Activated naive CD4-positive, alpha-beta T cell treated with Interleukin-2 at 50 U/mL for 16 hours (primary cell): ENCODE measurements at regions not wholly inside any gene's neighbourhood (a gene's known extent, or its start where the extent isn't known, plus 50 kb on each side); places are given as distances from the start of the nearest gene placed in this dataset.
"Not testable (repeated sequence)": the region's sequence is repeated elsewhere in the genome, so short reads cannot be mapped to it uniquely, and the experiment has no call there.

ENCODE experiments used
- DNase-seq: peaks from one replicate; pipeline ENCODE4 v3.0.0-alpha.2; 2020

- no peak for DNase-seq
Observed at GRCh38 chr9:29212397-29213387, 1639.4 kb upstream of the C9orf72 start.

GRCh38 chr9:29213417-29214153 lies 1640.3 kb upstream of the C9orf72 start, which contains the start of gene LINGO2:
TSS of gene LINGO2 (minus strand) at chr9:29213601.
- DNase-seq: no peak

GRCh38 chr9:29214154-29214689 lies 1640.9 kb upstream of the C9orf72 start:
- DNase-seq: no peak

GRCh38 chr9:29214690-29215253 lies 1641.5 kb upstream of the C9orf72 start:
- DNase-seq: no peak

GRCh38 chr9:29217966-29218365 lies 1644.7 kb upstream of the C9orf72 start:
- no peak for DNase-seq

GRCh38 chr9:29220596-29221251 lies 1647.4 kb upstream of the C9orf72 start:
- DNase-seq: no peak

- DNase-seq: no peak
Observed at GRCh38 chr9:29228558-29228957, 1655.3 kb upstream of the C9orf72 start.

GRCh38 chr9:29230931-29231330 lies 1657.7 kb upstream of the C9orf72 start:
- no peak for DNase-seq

- DNase-seq: no peak
Observed at GRCh38 chr9:29233193-29233592, 1659.9 kb upstream of the C9orf72 start.

GRCh38 chr9:29241320-29241719 lies 1668.0 kb upstream of the C9orf72 start:
- no peak for DNase-seq

- no peak for DNase-seq
Observed at GRCh38 chr9:29245351-29245750, 1672.1 kb upstream of the C9orf72 start.

GRCh38 chr9:29270400-29270799 lies 1697.1 kb upstream of the C9orf72 start:
- not testable (repeated sequence) for DNase-seq

- DNase-seq: no peak
Observed at GRCh38 chr9:29282121-29282520, 1708.8 kb upstream of the C9orf72 start.

- no peak for DNase-seq
Observed at GRCh38 chr9:29285818-29286217, 1712.5 kb upstream of the C9orf72 start.

GRCh38 chr9:29289365-29289764 lies 1716.1 kb upstream of the C9orf72 start:
- DNase-seq: no peak

- no peak for DNase-seq
Observed at GRCh38 chr9:29290516-29290915, 1717.2 kb upstream of the C9orf72 start.

- no peak for DNase-seq
Observed at GRCh38 chr9:29297592-29297991, 1724.3 kb upstream of the C9orf72 start.

- DNase-seq: no peak
Observed at GRCh38 chr9:29311221-29311620, 1737.9 kb upstream of the C9orf72 start.

GRCh38 chr9:29312327-29312726 lies 1739.0 kb upstream of the C9orf72 start:
- no peak for DNase-seq

GRCh38 chr9:29319736-29320513 lies 1746.6 kb upstream of the C9orf72 start:
- DNase-seq: no peak

- DNase-seq: no peak
Observed at GRCh38 chr9:29322240-29322639, 1749.0 kb upstream of the C9orf72 start.

GRCh38 chr9:29325894-29326293 lies 1752.6 kb upstream of the C9orf72 start:
- no peak for DNase-seq
